ENCODE measurements at regions not wholly inside any gene's neighbourhood (a gene's known extent, or its start where the extent isn't known, plus 50 kb on each side); places are given as distances from the start of the nearest gene placed in this dataset.

DNA sequence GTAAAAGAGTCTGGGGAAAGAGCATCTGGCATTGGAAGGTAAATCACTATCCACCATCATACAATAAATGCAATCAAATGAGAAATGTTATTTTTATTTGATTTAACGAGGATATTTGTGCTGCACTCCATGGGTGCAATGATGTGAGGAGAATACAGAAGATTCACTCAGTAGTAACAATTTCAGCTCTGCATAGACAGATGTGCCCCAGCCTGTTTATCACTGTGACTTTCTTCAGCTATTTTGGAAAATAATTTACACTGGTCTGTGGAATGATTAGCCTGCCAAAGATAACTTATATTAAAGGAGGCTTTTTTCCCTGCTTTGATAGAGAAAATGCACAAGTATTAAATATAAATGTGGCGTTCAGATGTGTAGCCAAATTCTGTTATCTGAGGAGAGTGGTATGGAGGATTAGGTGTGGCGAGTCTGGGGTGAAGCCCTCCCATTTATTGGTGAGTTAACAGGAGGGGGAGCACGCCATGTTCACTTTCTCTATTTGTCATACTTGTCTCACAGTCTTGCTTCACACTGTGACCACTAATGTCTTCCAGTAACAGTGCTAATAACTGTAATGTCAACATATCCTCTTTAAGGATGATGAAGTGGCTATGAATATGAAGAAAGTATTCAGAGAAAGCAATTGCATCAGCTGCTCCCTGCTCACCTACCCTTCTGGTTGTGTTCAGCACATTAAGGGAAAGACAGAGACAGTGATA, 645.6 kb downstream of the MMUT start:
- Histone ChIP-seq H3K27ac (no peak overlapping the region), H3K9me3 (no peaks in the 10 kb centered on the region), H3K36me3 (ENCODE audit: insufficient read depth in 1 of 2, low read depth in 1 of 2) (no peaks in the 10 kb centered on the region), H3K4me1 (no peaks in the 10 kb centered on the region), H3K4me3 (no peak overlapping the region), H3K27me3 (ENCODE audit: insufficient read depth in 3 of 3, low read length in 2 of 3) (no peaks in the 10 kb centered on the region)
- TF ChIP-seq, protein P1, sequence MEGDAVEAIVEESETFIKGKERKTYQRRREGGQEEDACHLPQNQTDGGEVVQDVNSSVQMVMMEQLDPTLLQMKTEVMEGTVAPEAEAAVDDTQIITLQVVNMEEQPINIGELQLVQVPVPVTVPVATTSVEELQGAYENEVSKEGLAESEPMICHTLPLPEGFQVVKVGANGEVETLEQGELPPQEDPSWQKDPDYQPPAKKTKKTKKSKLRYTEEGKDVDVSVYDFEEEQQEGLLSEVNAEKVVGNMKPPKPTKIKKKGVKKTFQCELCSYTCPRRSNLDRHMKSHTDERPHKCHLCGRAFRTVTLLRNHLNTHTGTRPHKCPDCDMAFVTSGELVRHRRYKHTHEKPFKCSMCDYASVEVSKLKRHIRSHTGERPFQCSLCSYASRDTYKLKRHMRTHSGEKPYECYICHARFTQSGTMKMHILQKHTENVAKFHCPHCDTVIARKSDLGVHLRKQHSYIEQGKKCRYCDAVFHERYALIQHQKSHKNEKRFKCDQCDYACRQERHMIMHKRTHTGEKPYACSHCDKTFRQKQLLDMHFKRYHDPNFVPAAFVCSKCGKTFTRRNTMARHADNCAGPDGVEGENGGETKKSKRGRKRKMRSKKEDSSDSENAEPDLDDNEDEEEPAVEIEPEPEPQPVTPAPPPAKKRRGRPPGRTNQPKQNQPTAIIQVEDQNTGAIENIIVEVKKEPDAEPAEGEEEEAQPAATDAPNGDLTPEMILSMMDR (IDR thresholded peaks at IDR 0.05), result no peak
- intact Hi-C loops (cut with DNase I), result no loop called here
- no peak for ATAC-seq
- no peak for DNase-seq
- WGBS, 3 donors, result 53 to 64% (median 55%) methylated on average over 4 of the region's 4 CpGs

DNA sequence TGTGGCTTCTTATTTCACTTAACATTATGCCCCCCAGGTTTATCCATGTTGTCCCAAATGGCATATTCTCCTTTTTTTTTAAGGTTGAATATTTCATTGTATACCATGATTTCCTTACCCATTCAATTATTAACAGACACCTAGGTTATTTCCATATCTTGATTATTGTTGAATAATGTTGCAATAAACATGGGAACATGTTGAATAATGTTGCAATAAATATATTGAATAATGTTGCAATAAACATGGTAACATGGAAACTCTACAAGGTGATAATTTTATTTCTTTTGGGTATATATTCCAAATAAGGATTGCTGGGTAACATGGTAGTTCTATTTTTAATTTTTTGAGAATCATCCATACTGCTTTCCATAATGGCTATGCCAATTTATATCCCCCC, 648.1 kb downstream of the MMUT start:
- H3K4me3 ChIP-seq, result no peak overlapping the region
- H3K9me3 ChIP-seq, result no peaks in the 10 kb centered on the region
- H3K4me1 ChIP-seq, result no peaks in the 10 kb centered on the region
- no peaks in the 10 kb centered on the region for H3K27me3 ChIP-seq (ENCODE audit: insufficient read depth in 3 of 3, low read length in 2 of 3)
- ATAC-seq, result no peak
- no peaks in the 10 kb centered on the region for H3K36me3 ChIP-seq (ENCODE audit: insufficient read depth in 1 of 2, low read depth in 1 of 2)
- DNase-seq, result no peak
- intact Hi-C loops (cut with DNase I), result no loop called here
- H3K27ac ChIP-seq, result no peak overlapping the region
- TF ChIP-seq, protein P1 (IDR thresholded peaks at IDR 0.05), result no peak

DNA sequence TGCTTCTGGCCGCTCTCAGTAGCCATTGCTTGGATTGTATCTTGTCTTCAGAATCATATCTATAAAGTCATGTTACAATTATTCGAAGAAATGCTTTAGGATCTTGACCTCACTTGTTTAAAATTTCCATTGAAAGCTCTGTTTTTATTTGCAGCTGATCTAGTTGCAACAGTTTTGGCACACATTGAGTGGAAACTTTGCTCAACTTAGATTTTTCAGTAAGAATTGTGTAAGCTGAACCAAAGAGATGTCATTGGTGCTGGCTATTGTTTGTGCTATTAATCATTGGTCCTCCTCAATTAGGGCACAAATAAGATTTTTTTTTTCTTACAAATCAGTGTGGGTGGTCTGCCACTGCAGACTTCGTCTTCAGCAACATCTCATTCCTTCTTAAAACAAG, 649.2 kb downstream of the MMUT start:
- TF ChIP-seq, protein P1 (IDR thresholded peaks at IDR 0.05), result no peak
- Histone ChIP-seq H3K4me3 (no peak overlapping the region), H3K4me1 (no peaks in the 10 kb centered on the region), H3K27ac (no peak overlapping the region), H3K9me3 (no peaks in the 10 kb centered on the region), H3K27me3 (ENCODE audit: insufficient read depth in 3 of 3, low read length in 2 of 3) (no peaks in the 10 kb centered on the region), H3K36me3 (ENCODE audit: insufficient read depth in 1 of 2, low read depth in 1 of 2) (no peaks in the 10 kb centered on the region)
- ATAC-seq, result no peak
- intact Hi-C loops (cut with DNase I), result no loop called here
- 44 to 71% (median 60%) methylated on average over 3 of the region's 3 CpGs for WGBS, 3 donors
- DNase-seq, result no peak

DNA sequence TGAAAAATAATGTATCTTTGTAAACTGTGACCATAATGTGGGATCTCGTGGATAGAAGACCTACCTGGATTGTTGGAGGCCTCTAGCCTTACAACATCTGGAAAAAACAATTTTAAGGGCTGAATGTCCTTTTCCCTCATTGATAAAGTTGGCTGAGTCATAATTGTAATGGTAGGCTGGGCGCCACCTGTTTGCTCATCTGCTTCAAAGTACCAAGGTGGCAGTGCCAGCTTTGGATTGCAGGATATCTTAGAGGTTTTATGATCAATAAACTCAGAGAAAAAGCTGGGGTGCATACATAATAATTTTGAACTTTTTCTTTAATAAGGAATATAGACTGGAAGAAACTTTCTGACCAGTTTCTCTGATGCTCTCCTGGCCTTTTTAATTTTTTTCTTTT, 653.4 kb downstream of the MMUT start:
- no peak overlapping the region for H3K27ac ChIP-seq
- TF ChIP-seq, protein P1 (IDR thresholded peaks at IDR 0.05), result no peak
- H3K27me3 ChIP-seq (ENCODE audit: insufficient read depth in 3 of 3, low read length in 2 of 3), result no peaks in the 10 kb centered on the region
- 72 to 80% (median 75%) methylated on average over 2 of the region's 2 CpGs for WGBS, 3 donors
- H3K9me3 ChIP-seq, result no peaks in the 10 kb centered on the region
- intact Hi-C loops (cut with DNase I), result no loop called here
- DNase-seq (no peak), ATAC-seq (no peak)
- no peaks in the 10 kb centered on the region for H3K36me3 ChIP-seq (ENCODE audit: insufficient read depth in 1 of 2, low read depth in 1 of 2)
- H3K4me1 ChIP-seq, result no peaks in the 10 kb centered on the region
- H3K4me3 ChIP-seq, result no peak overlapping the region

DNA sequence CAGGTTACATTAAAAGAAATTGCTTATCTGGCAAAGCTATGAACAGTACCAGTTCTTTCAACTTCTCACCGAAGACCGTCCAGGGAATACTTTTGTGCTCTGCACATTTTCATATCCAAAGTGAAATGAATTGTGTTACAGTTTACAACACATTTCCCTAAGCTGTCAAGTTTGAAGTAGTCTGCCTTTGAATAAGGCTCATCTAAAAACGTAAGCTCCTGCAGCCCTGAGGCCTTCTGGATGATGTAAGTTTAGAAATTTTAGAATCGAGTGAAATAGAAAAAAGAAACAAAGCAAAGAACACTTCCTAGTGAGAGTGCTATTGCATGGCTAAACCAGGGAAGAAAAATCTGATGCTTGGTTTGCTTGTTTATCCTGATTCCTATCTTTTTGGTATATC, 653.8 kb downstream of the MMUT start:
- Histone ChIP-seq H3K4me1 (no peaks in the 10 kb centered on the region), H3K27ac (no peak overlapping the region), H3K27me3 (ENCODE audit: insufficient read depth in 3 of 3, low read length in 2 of 3) (no peaks in the 10 kb centered on the region), H3K9me3 (no peaks in the 10 kb centered on the region), H3K4me3 (no peak overlapping the region), H3K36me3 (ENCODE audit: insufficient read depth in 1 of 2, low read depth in 1 of 2) (no peaks in the 10 kb centered on the region)
- 66 to 76% (median 76%) methylated on average over 4 of the region's 4 CpGs for WGBS, 3 donors
- ATAC-seq, result no peak
- intact Hi-C loops (cut with DNase I), result no loop called here
- TF ChIP-seq, protein P1 (IDR thresholded peaks at IDR 0.05), result no peak
- DNase-seq, result no peak

All from psoas muscle (tissue), 7 donors.